Choroid plexus epithelial cell (primary cell): ENCODE measurements at regions not wholly inside any gene's neighbourhood (a gene's known extent, or its start where the extent isn't known, plus 50 kb on each side); places are given as distances from the start of the nearest gene placed in this dataset.

ENCODE experiments used
- DNase-seq: peaks from one replicate; pipeline ENCODE4 v3.0.0-alpha.2; 2010; ENCODE audit warnings: low read depth
- H3K4me3 ChIP-seq: 2 replicates; pipeline ENCODE4 v1.5.1; 2011; ENCODE audit warnings: low read depth, mild to moderate bottlenecking, control low read depth, low read length, moderate library complexity
- TF ChIP-seq, protein P1 (sequence below): conservative IDR thresholded peaks from 2 replicates; pipeline ENCODE4 v1.5.1; 2011; ENCODE audit warnings: low read depth, mild to moderate bottlenecking, control low read depth, inconsistent platforms, low read length, moderate library complexity

DNA sequence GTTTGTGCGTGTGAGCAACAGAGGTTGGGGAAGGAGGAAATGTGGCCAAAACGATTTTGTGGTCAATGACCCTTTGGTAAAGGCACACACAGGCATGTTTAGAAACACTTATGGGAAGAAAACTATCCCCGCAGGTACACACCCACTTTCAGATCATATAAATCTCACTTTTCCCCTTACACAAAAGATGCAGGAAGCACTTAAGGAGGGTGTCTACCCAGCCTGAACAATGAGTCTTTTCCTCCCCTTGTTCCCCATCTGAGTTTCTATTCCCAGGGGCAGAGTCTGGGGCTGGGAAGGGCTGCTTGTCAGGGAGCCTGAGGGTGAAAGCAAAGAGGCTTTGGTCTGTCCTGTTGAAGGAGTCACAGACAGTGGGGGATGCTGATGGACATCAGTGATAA, 193.2 kb upstream of the SALL4 start:
- DNase-seq, result peak; percentile 49
- TF ChIP-seq, protein P1, sequence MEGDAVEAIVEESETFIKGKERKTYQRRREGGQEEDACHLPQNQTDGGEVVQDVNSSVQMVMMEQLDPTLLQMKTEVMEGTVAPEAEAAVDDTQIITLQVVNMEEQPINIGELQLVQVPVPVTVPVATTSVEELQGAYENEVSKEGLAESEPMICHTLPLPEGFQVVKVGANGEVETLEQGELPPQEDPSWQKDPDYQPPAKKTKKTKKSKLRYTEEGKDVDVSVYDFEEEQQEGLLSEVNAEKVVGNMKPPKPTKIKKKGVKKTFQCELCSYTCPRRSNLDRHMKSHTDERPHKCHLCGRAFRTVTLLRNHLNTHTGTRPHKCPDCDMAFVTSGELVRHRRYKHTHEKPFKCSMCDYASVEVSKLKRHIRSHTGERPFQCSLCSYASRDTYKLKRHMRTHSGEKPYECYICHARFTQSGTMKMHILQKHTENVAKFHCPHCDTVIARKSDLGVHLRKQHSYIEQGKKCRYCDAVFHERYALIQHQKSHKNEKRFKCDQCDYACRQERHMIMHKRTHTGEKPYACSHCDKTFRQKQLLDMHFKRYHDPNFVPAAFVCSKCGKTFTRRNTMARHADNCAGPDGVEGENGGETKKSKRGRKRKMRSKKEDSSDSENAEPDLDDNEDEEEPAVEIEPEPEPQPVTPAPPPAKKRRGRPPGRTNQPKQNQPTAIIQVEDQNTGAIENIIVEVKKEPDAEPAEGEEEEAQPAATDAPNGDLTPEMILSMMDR, result no peak

DNA sequence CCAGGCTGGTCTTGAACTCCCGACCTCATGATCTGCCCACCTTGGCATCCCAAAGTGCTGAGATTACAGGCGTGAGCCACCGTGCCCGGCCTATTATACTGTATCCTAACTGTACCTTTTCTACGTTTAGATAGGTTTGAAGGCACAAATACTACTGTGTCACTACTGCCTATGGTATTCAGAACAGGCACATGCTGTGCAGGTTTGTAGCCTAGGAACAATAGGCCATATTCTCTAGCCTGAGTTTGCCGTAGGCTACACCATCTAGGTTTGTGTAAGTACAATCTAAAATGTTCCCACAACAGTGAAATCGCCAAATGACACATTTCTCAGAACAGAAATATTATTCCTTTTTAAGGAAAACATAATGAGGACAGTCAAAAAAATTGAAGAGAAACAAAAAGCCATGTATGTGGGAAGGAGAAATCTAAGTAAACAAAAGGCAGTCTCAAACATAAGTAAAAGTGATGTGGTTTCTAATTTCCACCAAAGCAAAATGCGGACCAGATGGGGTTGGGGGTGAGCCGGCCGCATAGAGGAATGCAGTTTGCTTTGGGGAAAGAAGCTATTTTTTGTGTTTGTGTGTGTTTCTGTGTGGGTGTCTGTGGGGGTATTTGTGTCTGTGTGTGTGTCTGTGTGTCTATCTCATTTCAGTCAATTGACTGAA, 192.6 kb upstream of the SALL4 start:
- no peak overlapping the region for H3K4me3 ChIP-seq
- peak; percentile 33 for DNase-seq
- TF ChIP-seq, protein P1, result no peak

More for the DNA sequence above, 193.2 kb upstream of the SALL4 start:
- H3K4me3 ChIP-seq, result no peak overlapping the region

DNA sequence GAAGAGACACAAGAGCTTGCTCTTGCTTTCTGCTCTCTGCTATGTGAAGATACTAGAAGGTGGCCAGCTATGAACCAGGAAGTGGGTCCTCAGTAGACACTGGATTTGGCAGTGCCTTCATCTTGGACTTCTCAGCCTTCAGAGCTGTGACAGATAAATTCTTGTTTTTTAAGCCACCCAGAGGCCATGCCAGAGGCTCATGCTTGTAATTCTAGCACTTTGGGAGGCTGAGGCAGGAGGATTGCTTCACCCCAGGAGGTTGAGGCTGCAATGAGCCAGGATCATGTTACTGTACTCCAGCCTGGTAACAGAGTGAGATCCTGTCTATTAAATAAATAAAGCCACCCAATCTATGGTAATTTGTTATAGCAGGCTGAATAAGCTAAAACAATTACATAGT, 185.5 kb upstream of the SALL4 start:
- H3K4me3 ChIP-seq, result no peak overlapping the region
- no peak for DNase-seq
- TF ChIP-seq, protein P1, result no peak

DNA sequence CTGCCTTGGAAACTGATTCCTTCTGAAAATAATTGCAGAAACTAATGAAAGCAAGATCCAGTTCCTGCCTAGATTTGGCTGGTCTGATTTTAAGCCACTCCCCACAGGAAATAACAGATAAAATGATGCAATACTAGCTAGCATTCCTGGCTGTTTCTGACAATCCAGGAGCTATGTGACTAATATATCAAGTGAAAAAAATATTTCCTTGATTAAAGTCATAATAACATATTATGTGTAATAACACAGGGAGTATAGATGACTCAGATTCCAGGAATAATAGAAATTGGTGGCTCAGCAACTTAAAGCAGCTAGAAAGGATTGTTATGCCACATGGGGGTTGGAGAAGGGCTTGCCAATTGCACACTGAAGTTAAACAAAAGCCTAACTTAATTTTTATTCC, 182.7 kb upstream of the SALL4 start:
- no peak overlapping the region for H3K4me3 ChIP-seq
- DNase-seq, result peak; percentile 97
- TF ChIP-seq, protein P1, result no peak

DNA sequence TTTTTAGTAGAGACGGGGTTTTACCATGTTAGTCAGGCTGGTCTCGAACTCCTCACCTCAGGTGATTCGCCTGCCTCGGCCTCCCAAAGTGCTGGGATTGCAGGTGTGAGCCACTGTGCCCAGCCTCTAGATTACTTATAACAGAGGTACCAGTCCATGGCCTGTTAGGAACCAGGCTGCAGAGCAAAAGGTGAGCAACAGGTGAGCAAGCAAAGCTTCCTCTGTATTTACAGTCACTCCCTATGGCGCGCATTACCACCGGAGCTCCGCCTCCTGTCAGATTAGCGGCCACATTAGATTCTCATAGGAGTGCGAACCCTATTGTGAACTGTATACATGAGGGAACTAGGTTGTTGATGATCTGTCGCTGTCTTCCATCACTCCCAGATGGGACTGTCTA, 178.0 kb upstream of the SALL4 start:
- H3K4me3 ChIP-seq, result no peak overlapping the region
- TF ChIP-seq, protein P1, result no peak
- DNase-seq, result no peak

DNA sequence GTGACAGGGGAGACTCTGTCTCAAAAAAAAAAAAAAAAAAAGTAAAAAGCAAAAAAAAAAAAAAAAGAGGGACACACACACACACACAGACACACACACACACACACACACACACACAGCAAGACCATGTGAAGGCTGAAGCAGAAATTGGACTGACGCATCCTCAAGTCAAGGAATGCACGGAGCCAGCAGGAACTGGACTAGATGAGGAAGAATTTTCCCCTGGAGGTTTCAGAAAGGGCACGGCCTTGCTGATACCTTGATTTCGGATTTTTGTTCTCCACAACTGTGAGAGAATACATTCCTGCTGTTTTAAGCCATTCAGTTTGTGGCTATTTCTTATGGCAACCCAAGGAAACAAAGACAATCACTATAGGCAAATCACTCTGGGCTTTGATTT, 176.9 kb upstream of the SALL4 start:
- DNase-seq, result peak; percentile 75
- TF ChIP-seq, protein P1, result no peak
- no peak overlapping the region for H3K4me3 ChIP-seq

DNA sequence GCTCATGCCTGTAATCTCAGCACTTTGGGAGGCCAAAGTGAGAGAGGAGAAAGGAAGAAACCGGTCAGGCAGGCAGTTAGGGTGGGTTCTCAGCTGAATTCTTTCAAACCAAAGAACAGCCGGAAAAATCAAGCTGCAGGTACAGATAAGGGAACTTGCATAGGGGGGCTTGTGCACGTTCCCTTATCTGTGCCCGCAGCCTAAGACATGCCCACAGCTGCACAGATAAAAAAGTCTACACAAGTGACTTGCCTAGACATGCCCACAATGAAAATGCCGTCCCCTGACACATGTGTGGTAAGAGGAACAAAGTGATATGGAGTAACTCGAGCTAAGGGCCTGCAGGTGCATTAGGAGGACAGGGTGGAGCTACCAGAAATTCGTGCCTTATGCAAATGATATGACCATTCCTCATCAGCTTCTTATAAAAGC, 175.8 kb upstream of the SALL4 start:
- TF ChIP-seq, protein P1, result no peak
- no peak for DNase-seq
- no peak overlapping the region for H3K4me3 ChIP-seq
